Astrocyte (in vitro differentiated cells and primary cell): ENCODE measurements at regions not wholly inside any gene's neighbourhood (a gene's known extent, or its start where the extent isn't known, plus 50 kb on each side); places are given as distances from the start of the nearest gene placed in this dataset.

Experiments
- EZH2 ChIP-seq: IDR thresholded peaks from 2 replicates; pipeline ENCODE4 v1.6.1; 2012; ENCODE audit warnings: mild to moderate bottlenecking, low read length, inconsistent platforms; ENCODE audit not compliant: insufficient read depth
- TF ChIP-seq, protein P1 (sequence below): IDR thresholded peaks from 2 replicates; pipeline ENCODE4 v1.5.1; 2011; ENCODE audit warnings: low read depth, mild to moderate bottlenecking, inconsistent platforms, low read length, moderate library complexity; ENCODE audit not compliant: insufficient read depth

- TF ChIP-seq, protein P1, sequence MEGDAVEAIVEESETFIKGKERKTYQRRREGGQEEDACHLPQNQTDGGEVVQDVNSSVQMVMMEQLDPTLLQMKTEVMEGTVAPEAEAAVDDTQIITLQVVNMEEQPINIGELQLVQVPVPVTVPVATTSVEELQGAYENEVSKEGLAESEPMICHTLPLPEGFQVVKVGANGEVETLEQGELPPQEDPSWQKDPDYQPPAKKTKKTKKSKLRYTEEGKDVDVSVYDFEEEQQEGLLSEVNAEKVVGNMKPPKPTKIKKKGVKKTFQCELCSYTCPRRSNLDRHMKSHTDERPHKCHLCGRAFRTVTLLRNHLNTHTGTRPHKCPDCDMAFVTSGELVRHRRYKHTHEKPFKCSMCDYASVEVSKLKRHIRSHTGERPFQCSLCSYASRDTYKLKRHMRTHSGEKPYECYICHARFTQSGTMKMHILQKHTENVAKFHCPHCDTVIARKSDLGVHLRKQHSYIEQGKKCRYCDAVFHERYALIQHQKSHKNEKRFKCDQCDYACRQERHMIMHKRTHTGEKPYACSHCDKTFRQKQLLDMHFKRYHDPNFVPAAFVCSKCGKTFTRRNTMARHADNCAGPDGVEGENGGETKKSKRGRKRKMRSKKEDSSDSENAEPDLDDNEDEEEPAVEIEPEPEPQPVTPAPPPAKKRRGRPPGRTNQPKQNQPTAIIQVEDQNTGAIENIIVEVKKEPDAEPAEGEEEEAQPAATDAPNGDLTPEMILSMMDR, result no peak
- no peak for TF ChIP-seq EZH2
Measured at GRCh38 chr4:81359207-81359606, 112.5 kb downstream of the RASGEF1B start.
